OCI-LY1 (cell line): ENCODE measurements at regions not wholly inside any gene's neighbourhood (a gene's known extent, or its start where the extent isn't known, plus 50 kb on each side); places are given as distances from the start of the nearest gene placed in this dataset.
"Not testable (repeated sequence)": the region's sequence is repeated elsewhere in the genome, so short reads cannot be mapped to it uniquely, and the experiment has no call there.

Experiments
- H2AFZ ChIP-seq: fragments of 200-600 bp; sonication (generic), shearing (Covaris generic); 2 replicates; pipeline ENCODE4 v1.6.0; 2014; ENCODE audit warnings: antibody characterized with exemption, mild to moderate bottlenecking, low read length
- H3F3A ChIP-seq: fragments of 200-600 bp; sonication (generic), shearing (Covaris generic); 2 replicates; pipeline ENCODE4 v1.6.0; 2014; ENCODE audit warnings: mild to moderate bottlenecking, antibody characterized with exemption, low read length, moderate library complexity; ENCODE audit not compliant: insufficient read depth
- H3K27ac ChIP-seq: fragments of 200-600 bp; sonication (generic); 2 replicates; pipeline ENCODE4 v1.5.1; 2014; ENCODE audit warnings: low read length, mixed run types, mild to moderate bottlenecking, low read depth; ENCODE audit not compliant: poor library complexity, severe bottlenecking
- H3K27me3 ChIP-seq: fragments of 200-600 bp; sonication (generic); 2 replicates; pipeline ENCODE4 v1.6.0; 2014; ENCODE audit warnings: antibody characterized with exemption, mild to moderate bottlenecking, low read length, moderate library complexity; ENCODE audit not compliant: insufficient read depth
- H3K36me3 ChIP-seq: fragments of 200-600 bp; sonication (generic); 2 replicates; pipeline ENCODE4 v1.6.1; 2014; ENCODE audit warnings: mild to moderate bottlenecking, antibody characterized with exemption, low read length, moderate library complexity, mixed read lengths; ENCODE audit not compliant: insufficient read depth
- H3K4me1 ChIP-seq: fragments of 200-600 bp; sonication (generic); 2 replicates; pipeline ENCODE4 v1.5.1; 2014; ENCODE audit warnings: mild to moderate bottlenecking, low read length, moderate library complexity; ENCODE audit not compliant: insufficient read depth, severe bottlenecking
- H3K4me2 ChIP-seq: fragments of 200-600 bp; sonication (generic), shearing (Covaris generic); 2 replicates; pipeline ENCODE4 v1.6.1; 2014; ENCODE audit warnings: low read length
- H3K4me3 ChIP-seq: fragments of 200-600 bp; sonication (generic); 2 replicates; pipeline ENCODE4 v1.5.1; 2014; ENCODE audit warnings: low read length, low read depth, mild to moderate bottlenecking, mixed read lengths; ENCODE audit not compliant: poor library complexity, severe bottlenecking
- H3K79me2 ChIP-seq: fragments of 200-600 bp; shearing (Covaris generic); 2 replicates; pipeline ENCODE4 v1.6.1; 2016; ENCODE audit warnings: mixed run types, low read length, mixed read lengths; ENCODE audit not compliant: insufficient read depth
- H3K9ac ChIP-seq: fragments of 200-600 bp; sonication (generic), shearing (Covaris generic); 2 replicates; pipeline ENCODE4 v1.6.1; 2014; ENCODE audit warnings: mild to moderate bottlenecking, low read length, mixed read lengths
- H3K9me2 ChIP-seq: fragments of 200-600 bp; sonication (generic), shearing (Covaris generic); 2 replicates; pipeline ENCODE4 v1.6.1; 2014; ENCODE audit warnings: low read depth, mild to moderate bottlenecking, low read length, mixed read lengths
- H3K9me3 ChIP-seq: fragments of 200-600 bp; shearing (Covaris generic); 2 replicates; pipeline ENCODE4 v1.6.1; 2014; ENCODE audit warnings: low read length, mixed read lengths
- H4K20me1 ChIP-seq: fragments of 200-600 bp; sonication (generic), shearing (Covaris generic); 2 replicates; pipeline ENCODE4 v1.6.0; 2016; ENCODE audit warnings: mild to moderate bottlenecking, low read length; ENCODE audit not compliant: insufficient read depth
- CTCF ChIP-seq: fragments of 200-600 bp; sonication (generic), shearing (Covaris generic); IDR thresholded peaks from 2 replicates; pipeline ENCODE4 v1.5.1; 2017; ENCODE audit warnings: mild to moderate bottlenecking, antibody characterized with exemption, low read length, moderate library complexity, mixed read lengths
- EZH2 ChIP-seq: fragments of 200-600 bp; sonication (generic), shearing (Covaris generic); IDR thresholded peaks from 2 replicates; pipeline ENCODE4 v1.8.0; 2017; ENCODE audit warnings: borderline replicate concordance, mixed run types, mild to moderate bottlenecking, antibody characterized with exemption, low read length, moderate library complexity, mixed read lengths

GRCh38 chr13:71290963-71291841 lies 575.8 kb downstream of the DACH1 start:
- no peaks in the 10 kb centered on the region for H3F3A ChIP-seq
- peak overlapping the region; percentile 42 for H3K4me2 ChIP-seq
- H3K9ac ChIP-seq: no peak overlapping the region
- TF ChIP-seq EZH2 (no peak), CTCF (no peak)
- peak overlapping the region; percentile 34 for H3K4me3 ChIP-seq
- peaks cover 10% of the 10 kb centered on the region for H3K4me1 ChIP-seq
- no peak overlapping the region for H3K27ac ChIP-seq
- H3K79me2 ChIP-seq: no peaks in the 10 kb centered on the region
- no peaks in the 10 kb centered on the region for H3K9me3 ChIP-seq
- H3K36me3 ChIP-seq: no peaks in the 10 kb centered on the region
- H4K20me1 ChIP-seq: no peaks in the 10 kb centered on the region
- peak overlapping the region; percentile 96; the same call in 1 of the 2 replicates for H2AFZ ChIP-seq
- H3K27me3 ChIP-seq: no peaks in the 10 kb centered on the region
- no peaks in the 10 kb centered on the region for H3K9me2 ChIP-seq

- not testable (repeated sequence) for H3K27ac ChIP-seq, H3K9me2 ChIP-seq, H3K36me3 ChIP-seq, H3F3A ChIP-seq, H3K9me3 ChIP-seq, H3K9ac ChIP-seq, H3K27me3 ChIP-seq, H3K4me2 ChIP-seq, H3K4me3 ChIP-seq, H4K20me1 ChIP-seq, H3K79me2 ChIP-seq
- Histone ChIP-seq H2AFZ (0 out of 2 replicates have a peak overlapping the region, but pooled peaks have one; percentile 96), H3K4me1 (peaks cover 10% of the 10 kb centered on the region)
Observed at GRCh38 chr13:71289980-71290379, 577.0 kb downstream of the DACH1 start.

GRCh38 chr13:71285700-71286099 lies 581.3 kb downstream of the DACH1 start:
- Histone ChIP-seq H3K9me3 (no peaks in the 10 kb centered on the region), H2AFZ (no peak overlapping the region), H3K27me3 (no peaks in the 10 kb centered on the region), H3K9me2 (no peaks in the 10 kb centered on the region), H3K79me2 (no peaks in the 10 kb centered on the region), H4K20me1 (no peaks in the 10 kb centered on the region), H3K27ac (no peak overlapping the region), H3K4me1 (peaks cover 4% of the 10 kb centered on the region), H3K36me3 (no peaks in the 10 kb centered on the region), H3K4me2 (no peak overlapping the region), H3K9ac (no peak overlapping the region), H3K4me3 (no peak overlapping the region), H3F3A (no peaks in the 10 kb centered on the region)
- TF ChIP-seq CTCF (no peak; the same call in 1 of the 2 replicates), EZH2 (no peak)

- no peak for TF ChIP-seq CTCF
- TF ChIP-seq EZH2: no peak
- H3K79me2 ChIP-seq: no peaks in the 10 kb centered on the region
- H3K9me3 ChIP-seq: no peaks in the 10 kb centered on the region
- H3K36me3 ChIP-seq: no peaks in the 10 kb centered on the region
- no peaks in the 10 kb centered on the region for H3K27me3 ChIP-seq
- H3K27ac ChIP-seq: no peak overlapping the region
- H2AFZ ChIP-seq: no peak overlapping the region
- H4K20me1 ChIP-seq: no peaks in the 10 kb centered on the region
- H3K4me3 ChIP-seq: no peak overlapping the region
- H3K9ac ChIP-seq: no peak overlapping the region
- H3K4me1 ChIP-seq: no peaks in the 10 kb centered on the region
- H3F3A ChIP-seq: no peaks in the 10 kb centered on the region
- H3K4me2 ChIP-seq: no peak overlapping the region
- no peaks in the 10 kb centered on the region for H3K9me2 ChIP-seq
Observed at GRCh38 chr13:71278512-71278911, 588.5 kb downstream of the DACH1 start.
